H9 (cell line): ENCODE measurements at regions not wholly inside any gene's neighbourhood (a gene's known extent, or its start where the extent isn't known, plus 50 kb on each side); places are given as distances from the start of the nearest gene placed in this dataset.

Experiments
- DNase-seq: peaks from one replicate; pipeline ENCODE4 v3.0.0-alpha.2; 2017
- H2AFZ ChIP-seq: one replicate; pipeline ENCODE4 v1.6.1; 2013; ENCODE audit warnings: mild to moderate bottlenecking, low read length, control low read depth, moderate library complexity
- H2AK5ac ChIP-seq: 2 replicates; pipeline ENCODE4 v1.6.1; 2013; ENCODE audit warnings: low read length, control low read depth, mixed read lengths; ENCODE audit not compliant: insufficient read length
- H2BK120ac ChIP-seq: one replicate; pipeline ENCODE4 v1.6.1; 2013; ENCODE audit warnings: low read depth, mild to moderate bottlenecking, low read length, control low read depth, inconsistent platforms; ENCODE audit not compliant: poor library complexity, severe bottlenecking
- H2BK12ac ChIP-seq: 2 replicates; pipeline ENCODE4 v1.6.1; 2013; ENCODE audit warnings: low read length, control low read depth, mixed read lengths, low read depth; ENCODE audit not compliant: insufficient read length
- H2BK15ac ChIP-seq: 2 replicates; pipeline ENCODE4 v1.6.1; 2013; ENCODE audit warnings: low read depth, low read length, control low read depth
- H2BK20ac ChIP-seq: one replicate; pipeline ENCODE4 v1.6.1; 2013; ENCODE audit warnings: low read depth, mild to moderate bottlenecking, low read length, control low read depth, inconsistent platforms; ENCODE audit not compliant: poor library complexity, severe bottlenecking
- H2BK5ac ChIP-seq: 2 replicates; pipeline ENCODE4 v1.6.1; 2013; ENCODE audit warnings: low read length, control low read depth, mixed read lengths; ENCODE audit not compliant: insufficient read length
- H3K14ac ChIP-seq: 2 replicates; pipeline ENCODE4 v1.6.1; 2013; ENCODE audit warnings: low read length, control low read depth; ENCODE audit not compliant: insufficient read depth
- H3K18ac ChIP-seq: 2 replicates; pipeline ENCODE4 v1.6.1; 2013; ENCODE audit warnings: low read depth, mild to moderate bottlenecking, mixed read lengths, low read length, control low read depth; ENCODE audit not compliant: insufficient read length
- H3K23ac ChIP-seq: 2 replicates; pipeline ENCODE4 v1.6.1; 2013; ENCODE audit warnings: low read length, control low read depth, mixed read lengths, low read depth; ENCODE audit not compliant: insufficient read length
- H3K23me2 ChIP-seq: 2 replicates; pipeline ENCODE4 v1.6.1; 2013; ENCODE audit warnings: low read depth, mild to moderate bottlenecking, mixed read lengths, low read length, control low read depth; ENCODE audit not compliant: insufficient read length, poor library complexity, severe bottlenecking
- H3K27ac ChIP-seq: 2 replicates; pipeline ENCODE4 v1.5.1; 2013; ENCODE audit warnings: low read length, control low read depth, mixed read lengths, low read depth; ENCODE audit not compliant: insufficient read length
- H3K27me3 ChIP-seq: 2 replicates; pipeline ENCODE4 v1.6.1; 2013; ENCODE audit warnings: low read length, control low read depth, inconsistent platforms; ENCODE audit not compliant: insufficient read depth
- H3K4ac ChIP-seq: 2 replicates; pipeline ENCODE4 v1.6.1; 2013; ENCODE audit warnings: low read depth, mild to moderate bottlenecking, control low read depth, inconsistent platforms, low read length, moderate library complexity
- H3K4me1 ChIP-seq: 2 replicates; pipeline ENCODE4 v1.6.1; 2013; ENCODE audit warnings: low read length, control low read depth, inconsistent platforms; ENCODE audit not compliant: insufficient read depth
- H3K4me2 ChIP-seq: 2 replicates; pipeline ENCODE4 v1.6.1; 2013; ENCODE audit warnings: low read length, control low read depth, mixed read lengths; ENCODE audit not compliant: insufficient read length, insufficient read depth
- H3K56ac ChIP-seq: 2 replicates; pipeline ENCODE4 v1.6.1; 2013; ENCODE audit warnings: low read depth, mild to moderate bottlenecking, mixed read lengths, low read length, control low read depth; ENCODE audit not compliant: insufficient read length
- H3K79me1 ChIP-seq: 2 replicates; pipeline ENCODE4 v1.6.1; 2013; ENCODE audit warnings: low read depth, mild to moderate bottlenecking, moderate library complexity, low read length, control low read depth, inconsistent platforms; ENCODE audit not compliant: insufficient read depth, poor library complexity, severe bottlenecking
- H3K79me2 ChIP-seq: 2 replicates; pipeline ENCODE4 v1.6.1; 2013; ENCODE audit warnings: low read length, control low read depth, inconsistent platforms; ENCODE audit not compliant: insufficient read depth
- H3K9ac ChIP-seq: 2 replicates; pipeline ENCODE4 v1.6.1; 2013; ENCODE audit warnings: low read length, control low read depth, mixed read lengths; ENCODE audit not compliant: insufficient read length; ENCODE audit errors: extremely low read depth
- H3K9me3 ChIP-seq: one replicate; pipeline ENCODE4 v1.6.1; 2013; ENCODE audit warnings: low read depth, low read length, inconsistent platforms; ENCODE audit not compliant: control insufficient read depth
- H3T11ph ChIP-seq: one replicate; pipeline ENCODE4 v1.6.1; 2013; ENCODE audit warnings: mild to moderate bottlenecking, low read length, control low read depth, inconsistent platforms
- H4K20me1 ChIP-seq: one replicate; pipeline ENCODE4 v1.6.1; 2013; ENCODE audit not compliant: control insufficient read depth, insufficient read length, insufficient read depth
- H4K5ac ChIP-seq: 2 replicates; pipeline ENCODE4 v1.6.1; 2013; ENCODE audit warnings: low read depth, mild to moderate bottlenecking, mixed read lengths, low read length, control low read depth; ENCODE audit not compliant: insufficient read length
- H4K8ac ChIP-seq: replicated peaks from 2 replicates; pipeline ENCODE4 v1.6.1; 2013; ENCODE audit warnings: low read length, control low read depth, mixed read lengths, low read depth; ENCODE audit not compliant: insufficient read length
- H4K91ac ChIP-seq: 2 replicates; pipeline ENCODE4 v1.6.1; 2013; ENCODE audit warnings: low read depth, mild to moderate bottlenecking, moderate library complexity, mixed read lengths, low read length, control low read depth; ENCODE audit not compliant: insufficient read length
- H3K27ac Mint-ChIP-seq, 3 experiments: 2 replicates in 2 of 3; 3 replicates in 1 of 3; pipeline ENCODE4 v1.8.0; 2020 to 2021; ENCODE audit warnings: mixed read lengths in 3 of 3, mild to moderate bottlenecking in 1 of 3, moderate library complexity in 1 of 3
- H3K27me3 Mint-ChIP-seq: 2 replicates; pipeline ENCODE4 v1.8.0; 2021; ENCODE audit warnings: low read depth, mild to moderate bottlenecking, moderate library complexity, mixed read lengths
- H3K36me3 Mint-ChIP-seq, 3 experiments: 2 replicates in 2 of 3; 3 replicates in 1 of 3; pipeline ENCODE4 v1.8.0; 2020 to 2021; ENCODE audit warnings: low read depth in 3 of 3, mixed read lengths in 3 of 3; ENCODE audit not compliant: insufficient read depth in 1 of 3
- H3K4me1 Mint-ChIP-seq, 2 experiments: 2 replicates each; pipeline ENCODE4 v1.8.0; 2020; ENCODE audit warnings: mixed read lengths in 2 of 2
- H3K4me3 Mint-ChIP-seq, 2 experiments: 2 replicates in 1 of 2; 3 replicates in 1 of 2; pipeline ENCODE4 v1.8.0; 2020 to 2021; ENCODE audit warnings: mild to moderate bottlenecking in 2 of 2, mixed read lengths in 2 of 2, moderate library complexity in 1 of 2
- H3K9me3 Mint-ChIP-seq, 2 experiments: 2 replicates in 1 of 2; 3 replicates in 1 of 2; pipeline ENCODE4 v1.8.0; 2020; ENCODE audit warnings: mild to moderate bottlenecking in 2 of 2, mixed read lengths in 2 of 2, moderate library complexity in 1 of 2
- WGBS: extraction: QIAGEN DNeasy Blood & Tissue Kit; methylation state at CpG from one replicate; pipeline ENCODE4 v1.1.7; 2013; ENCODE audit warnings: missing lambda C conversion rate, low lambda C conversion rate, mixed read lengths; ENCODE audit not compliant: insufficient read length; ENCODE audit errors: extremely low coverage; 5-methylcytosine and 5-hydroxymethylcytosine counted together
- TF ChIP-seq, protein P1 (sequence below): fragments of 200-600 bp; sonication (generic); conservative IDR thresholded peaks from 3 replicates; pipeline ENCODE4 v1.8.0; 2021; ENCODE audit warnings: antibody characterized with exemption, mild to moderate bottlenecking

DNA sequence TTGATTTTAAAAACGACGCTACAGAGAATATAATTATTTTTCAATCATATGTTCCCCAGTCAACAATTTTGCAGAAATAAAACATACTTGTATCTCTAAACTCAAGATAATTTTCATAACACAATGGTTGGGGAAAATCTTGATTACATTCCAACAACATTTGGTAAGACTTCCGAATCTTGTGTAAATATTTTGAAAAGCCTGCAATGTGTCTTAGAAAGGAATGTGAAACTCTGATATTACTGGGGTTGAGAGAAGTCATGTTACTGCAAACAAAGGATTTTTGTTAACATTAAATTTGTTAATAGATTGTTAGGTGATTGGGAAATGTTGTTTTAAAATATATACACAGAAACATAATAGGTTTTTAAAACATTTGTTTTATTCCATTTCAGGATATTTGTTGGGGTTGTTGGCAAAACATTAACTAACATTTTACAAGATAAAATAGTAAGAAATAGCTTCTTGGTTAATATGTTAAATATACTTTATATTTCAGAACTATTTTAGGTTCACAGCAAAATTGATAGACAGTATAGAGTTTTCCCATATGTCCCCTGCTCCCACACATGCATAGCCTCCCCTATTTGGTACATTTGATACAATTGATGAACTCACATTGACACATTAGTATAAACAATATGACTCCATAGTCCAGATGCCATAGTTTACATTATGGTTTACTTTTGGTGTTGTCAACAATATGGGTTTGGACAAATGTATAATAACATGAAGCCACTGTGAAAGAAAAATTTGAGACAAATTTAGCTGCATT lies 218.6 kb upstream of the FAM47A start:
- TF ChIP-seq, protein P1, sequence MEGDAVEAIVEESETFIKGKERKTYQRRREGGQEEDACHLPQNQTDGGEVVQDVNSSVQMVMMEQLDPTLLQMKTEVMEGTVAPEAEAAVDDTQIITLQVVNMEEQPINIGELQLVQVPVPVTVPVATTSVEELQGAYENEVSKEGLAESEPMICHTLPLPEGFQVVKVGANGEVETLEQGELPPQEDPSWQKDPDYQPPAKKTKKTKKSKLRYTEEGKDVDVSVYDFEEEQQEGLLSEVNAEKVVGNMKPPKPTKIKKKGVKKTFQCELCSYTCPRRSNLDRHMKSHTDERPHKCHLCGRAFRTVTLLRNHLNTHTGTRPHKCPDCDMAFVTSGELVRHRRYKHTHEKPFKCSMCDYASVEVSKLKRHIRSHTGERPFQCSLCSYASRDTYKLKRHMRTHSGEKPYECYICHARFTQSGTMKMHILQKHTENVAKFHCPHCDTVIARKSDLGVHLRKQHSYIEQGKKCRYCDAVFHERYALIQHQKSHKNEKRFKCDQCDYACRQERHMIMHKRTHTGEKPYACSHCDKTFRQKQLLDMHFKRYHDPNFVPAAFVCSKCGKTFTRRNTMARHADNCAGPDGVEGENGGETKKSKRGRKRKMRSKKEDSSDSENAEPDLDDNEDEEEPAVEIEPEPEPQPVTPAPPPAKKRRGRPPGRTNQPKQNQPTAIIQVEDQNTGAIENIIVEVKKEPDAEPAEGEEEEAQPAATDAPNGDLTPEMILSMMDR = no peak
- Histone ChIP-seq H2BK120ac (no peak overlapping the region), H3K79me1 (no peaks in the 10 kb centered on the region), H4K5ac (no peak overlapping the region), H3K4me1 (no peaks in the 10 kb centered on the region), H3K9me3 (no peaks in the 10 kb centered on the region), H3K14ac (no peak overlapping the region), H3K23me2 (no peaks in the 10 kb centered on the region), H4K20me1 (no peaks in the 10 kb centered on the region), H4K91ac (no peak overlapping the region), H3K27ac (no peak overlapping the region), H3T11ph (no peak overlapping the region), H2BK12ac (no peak overlapping the region), H3K9ac (no peak overlapping the region), H3K79me2 (no peaks in the 10 kb centered on the region), H3K18ac (no peak overlapping the region), H2AK5ac (no peak overlapping the region), H2BK5ac (no peak overlapping the region), H2BK20ac (no peak overlapping the region), H2BK15ac (no peak overlapping the region), H3K4ac (no peak overlapping the region), H3K27me3 (no peaks in the 10 kb centered on the region), H3K4me2 (no peak overlapping the region), H3K56ac (no peak overlapping the region), H3K23ac (no peak overlapping the region), H2AFZ (no peak overlapping the region), H4K8ac (no peak overlapping the region)
- no peak overlapping the region for H3K4me3 Mint-ChIP-seq
- no peaks in the 10 kb centered on the region for H3K36me3 Mint-ChIP-seq
- no peaks in the 10 kb centered on the region for H3K27me3 Mint-ChIP-seq
- WGBS = no CpG with 5 or more reads among the region's 3 CpGs
- DNase-seq = no peak
- H3K9me3 Mint-ChIP-seq = peaks cover 9 to 53% of the 10 kb centered on the region in 2 experiments; a peak in 4 of 5 replicates
- H3K4me1 Mint-ChIP-seq = no peaks in the 10 kb centered on the region
- no peak overlapping the region for H3K27ac Mint-ChIP-seq
